ENCODE measurements at regions not wholly inside any gene's neighbourhood (a gene's known extent, or its start where the extent isn't known, plus 50 kb on each side); places are given as distances from the start of the nearest gene placed in this dataset.

- POLR2A ChIA-PET = no interaction called here
- H3K27ac ChIP-seq (ENCODE audit: low read depth in 2 of 2, low read length in 1 of 2) = no peak overlapping the region
- TF ChIP-seq TAF1 (IDR thresholded peaks at IDR 0.05; ENCODE audit: borderline replicate concordance, low read depth, low read length) = no peak
- TF ChIP-seq SMC3 (IDR thresholded peaks at IDR 0.05; ENCODE audit: low read depth, low read length) = no peak
- no peak for TF ChIP-seq GATA2 (CRISPR knock-in tag; IDR thresholded peaks at IDR 0.05)
- TF ChIP-seq SIN3A (IDR thresholded peaks at IDR 0.05; ENCODE audit: borderline replicate concordance, low read depth, low read length) = no peak
- TF ChIP-seq RCOR1 (IDR thresholded peaks at IDR 0.05; ENCODE audit: low read length) = no peak
- no peak for TF ChIP-seq USF1 (IDR thresholded peaks at IDR 0.05; ENCODE audit: borderline replicate concordance, low read depth)
- no peak for TF ChIP-seq CHD2 (IDR thresholded peaks at IDR 0.05; ENCODE audit: low read length, partially characterized antibody)
- TF ChIP-seq RXRA (IDR thresholded peaks at IDR 0.05; ENCODE audit: borderline replicate concordance, low read depth) = no peak
- H3F3A ChIP-seq (replicated peaks; ENCODE audit: insufficient read depth) = no peaks in the 10 kb centered on the region
- 3% methylated on average over 3 of the region's 3 CpGs for WGBS (ENCODE audit: low lambda C conversion rate)
- no peak overlapping the region for H3K4me2 ChIP-seq
- no peaks in the 10 kb centered on the region for H3K27me3 ChIP-seq (ENCODE audit: insufficient read depth)
- CTCF ChIA-PET = no interaction called here
- H4K20me1 ChIP-seq (ENCODE audit: insufficient read depth) = no peaks in the 10 kb centered on the region
- H3K9me3 ChIP-seq = no peaks in the 10 kb centered on the region
- DNase-seq = no peak
- H3K4me1 ChIP-seq (ENCODE audit: control insufficient read depth in 1 of 2, insufficient read depth in 2 of 2, low read depth in 1 of 2, low read length in 1 of 2) = no peaks in the 10 kb centered on the region
- no peak overlapping the region for H3K4me3 ChIP-seq (ENCODE audit: low read depth in 2 of 2, low read length in 1 of 2)
- H3K9ac ChIP-seq = no peak overlapping the region
- no peaks in the 10 kb centered on the region for H3K9me2 ChIP-seq
- H2AFZ ChIP-seq (ENCODE audit: low read depth) = no peak overlapping the region
- no peaks in the 10 kb centered on the region for H3K36me3 ChIP-seq (replicated peaks in 1 of 2; ENCODE audit: control insufficient read depth in 1 of 2, insufficient read depth in 2 of 2, low read length in 1 of 2)
- H3K79me2 ChIP-seq (ENCODE audit: insufficient read depth) = no peaks in the 10 kb centered on the region
These were observed 1542.2 kb downstream of the LRRC4C start for GRCh38 chr11:39917256-39917655.

DNA sequence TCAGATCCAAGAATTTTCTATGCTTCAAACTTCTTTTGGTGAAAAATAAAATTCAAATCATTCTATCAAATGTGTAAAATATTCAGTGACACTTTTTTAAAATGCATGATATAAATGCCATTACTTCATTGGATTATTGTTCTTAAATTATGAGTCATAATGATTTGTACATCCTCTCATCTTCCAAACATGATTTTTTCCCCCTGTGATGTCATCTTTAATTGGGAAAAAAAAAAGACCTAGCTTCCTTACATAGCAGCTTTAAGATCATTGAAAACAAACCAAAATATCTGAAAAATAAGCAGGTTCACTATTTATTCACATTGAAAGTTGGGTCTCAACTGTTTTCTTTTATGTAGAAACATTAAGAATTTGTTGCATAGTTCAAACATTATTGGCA lies 1549.4 kb downstream of the LRRC4C start:
- no peaks in the 10 kb centered on the region for H3K36me3 ChIP-seq (replicated peaks in 1 of 2; ENCODE audit: control insufficient read depth in 1 of 2, insufficient read depth in 2 of 2, low read length in 1 of 2)
- no peaks in the 10 kb centered on the region for H3K9me2 ChIP-seq
- H3K4me3 ChIP-seq (ENCODE audit: low read depth in 2 of 2, low read length in 1 of 2) = no peak overlapping the region
- H2AFZ ChIP-seq (ENCODE audit: low read depth) = no peak overlapping the region
- H3K27me3 ChIP-seq (ENCODE audit: insufficient read depth) = no peaks in the 10 kb centered on the region
- no peaks in the 10 kb centered on the region for H3K9me3 ChIP-seq
- TF ChIP-seq, protein P1, sequence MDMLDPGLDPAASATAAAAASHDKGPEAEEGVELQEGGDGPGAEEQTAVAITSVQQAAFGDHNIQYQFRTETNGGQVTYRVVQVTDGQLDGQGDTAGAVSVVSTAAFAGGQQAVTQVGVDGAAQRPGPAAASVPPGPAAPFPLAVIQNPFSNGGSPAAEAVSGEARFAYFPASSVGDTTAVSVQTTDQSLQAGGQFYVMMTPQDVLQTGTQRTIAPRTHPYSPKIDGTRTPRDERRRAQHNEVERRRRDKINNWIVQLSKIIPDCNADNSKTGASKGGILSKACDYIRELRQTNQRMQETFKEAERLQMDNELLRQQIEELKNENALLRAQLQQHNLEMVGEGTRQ (IDR thresholded peaks at IDR 0.05; ENCODE audit: borderline replicate concordance, low read depth, low read length) = no peak
- no peak for TF ChIP-seq MEF2A (IDR thresholded peaks at IDR 0.05; ENCODE audit: borderline replicate concordance, low read depth)
- no peak for TF ChIP-seq TEAD4 (IDR thresholded peaks at IDR 0.05; ENCODE audit: borderline replicate concordance, insufficient read depth)
- TF ChIP-seq SMC3 (IDR thresholded peaks at IDR 0.05; ENCODE audit: low read depth, low read length) = no peak
- no peak for TF ChIP-seq GABPA (IDR thresholded peaks at IDR 0.05; ENCODE audit: low read depth)
- no peak for TF ChIP-seq JUND (IDR thresholded peaks at IDR 0.05)
- TF ChIP-seq NFIC (IDR thresholded peaks at IDR 0.05; ENCODE audit: borderline replicate concordance) = no peak
- no peak for TF ChIP-seq MXI1 (IDR thresholded peaks at IDR 0.05; ENCODE audit: low read depth, low read length)
- no peak for TF ChIP-seq RCOR1 (IDR thresholded peaks at IDR 0.05; ENCODE audit: low read length)
- TF ChIP-seq CHD2 (IDR thresholded peaks at IDR 0.05; ENCODE audit: low read length, partially characterized antibody) = no peak
- TF ChIP-seq POLR2AphosphoS5 (IDR thresholded peaks at IDR 0.05; ENCODE audit: low read depth, low read length) = no peak
- no peak for TF ChIP-seq ZBTB33 (IDR thresholded peaks at IDR 0.05; ENCODE audit: borderline replicate concordance, low read depth)
- no peak for TF ChIP-seq SIN3A (IDR thresholded peaks at IDR 0.05; ENCODE audit: borderline replicate concordance, low read depth, low read length)
- no peak for TF ChIP-seq FOSL2 (IDR thresholded peaks at IDR 0.05; ENCODE audit: borderline replicate concordance, low read depth)
- no peak for TF ChIP-seq YY1 (IDR thresholded peaks at IDR 0.05; ENCODE audit: low read depth)
- no peak for TF ChIP-seq RAD21 (IDR thresholded peaks at IDR 0.05; ENCODE audit: low read length)
- no peak for TF ChIP-seq FOXM1 (IDR thresholded peaks at IDR 0.05; ENCODE audit: low read depth)
- TF ChIP-seq ELF1 (IDR thresholded peaks at IDR 0.05) = no peak
- TF ChIP-seq, protein P2, sequence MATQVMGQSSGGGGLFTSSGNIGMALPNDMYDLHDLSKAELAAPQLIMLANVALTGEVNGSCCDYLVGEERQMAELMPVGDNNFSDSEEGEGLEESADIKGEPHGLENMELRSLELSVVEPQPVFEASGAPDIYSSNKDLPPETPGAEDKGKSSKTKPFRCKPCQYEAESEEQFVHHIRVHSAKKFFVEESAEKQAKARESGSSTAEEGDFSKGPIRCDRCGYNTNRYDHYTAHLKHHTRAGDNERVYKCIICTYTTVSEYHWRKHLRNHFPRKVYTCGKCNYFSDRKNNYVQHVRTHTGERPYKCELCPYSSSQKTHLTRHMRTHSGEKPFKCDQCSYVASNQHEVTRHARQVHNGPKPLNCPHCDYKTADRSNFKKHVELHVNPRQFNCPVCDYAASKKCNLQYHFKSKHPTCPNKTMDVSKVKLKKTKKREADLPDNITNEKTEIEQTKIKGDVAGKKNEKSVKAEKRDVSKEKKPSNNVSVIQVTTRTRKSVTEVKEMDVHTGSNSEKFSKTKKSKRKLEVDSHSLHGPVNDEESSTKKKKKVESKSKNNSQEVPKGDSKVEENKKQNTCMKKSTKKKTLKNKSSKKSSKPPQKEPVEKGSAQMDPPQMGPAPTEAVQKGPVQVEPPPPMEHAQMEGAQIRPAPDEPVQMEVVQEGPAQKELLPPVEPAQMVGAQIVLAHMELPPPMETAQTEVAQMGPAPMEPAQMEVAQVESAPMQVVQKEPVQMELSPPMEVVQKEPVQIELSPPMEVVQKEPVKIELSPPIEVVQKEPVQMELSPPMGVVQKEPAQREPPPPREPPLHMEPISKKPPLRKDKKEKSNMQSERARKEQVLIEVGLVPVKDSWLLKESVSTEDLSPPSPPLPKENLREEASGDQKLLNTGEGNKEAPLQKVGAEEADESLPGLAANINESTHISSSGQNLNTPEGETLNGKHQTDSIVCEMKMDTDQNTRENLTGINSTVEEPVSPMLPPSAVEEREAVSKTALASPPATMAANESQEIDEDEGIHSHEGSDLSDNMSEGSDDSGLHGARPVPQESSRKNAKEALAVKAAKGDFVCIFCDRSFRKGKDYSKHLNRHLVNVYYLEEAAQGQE (IDR thresholded peaks at IDR 0.05; ENCODE audit: low read depth, low read length) = no peak
- no peaks in the 10 kb centered on the region for H4K20me1 ChIP-seq (ENCODE audit: insufficient read depth)
- no peaks in the 10 kb centered on the region for H3K4me1 ChIP-seq (ENCODE audit: control insufficient read depth in 1 of 2, insufficient read depth in 2 of 2, low read depth in 1 of 2, low read length in 1 of 2)
- no peak overlapping the region for H3K4me2 ChIP-seq
- H3K9ac ChIP-seq = no peak overlapping the region
- no peak overlapping the region for H3K27ac ChIP-seq (ENCODE audit: low read depth in 2 of 2, low read length in 1 of 2)
- no peaks in the 10 kb centered on the region for H3K79me2 ChIP-seq (ENCODE audit: insufficient read depth)
- POLR2A ChIA-PET = no interaction called here
- no peak for DNase-seq
- H3F3A ChIP-seq (replicated peaks; ENCODE audit: insufficient read depth) = no peaks in the 10 kb centered on the region
- CTCF ChIA-PET = no interaction called here

Measured in SK-N-SH (cell line).